ENCODE measurements at regions not wholly inside any gene's neighbourhood (a gene's known extent, or its start where the extent isn't known, plus 50 kb on each side); places are given as distances from the start of the nearest gene placed in this dataset.
"Not testable (repeated sequence)": the region's sequence is repeated elsewhere in the genome, so short reads cannot be mapped to it uniquely, and the experiment has no call there.

GRCh38 chr5:27489701-27490100 is 451.3 kb upstream of the CDH9 start:
- no peak for DNase-seq

- DNase-seq: no peak
Observed at GRCh38 chr5:27482663-27483062, 444.3 kb upstream of the CDH9 start.

- no peak for DNase-seq
Observed at GRCh38 chr5:27479859-27480258, 441.5 kb upstream of the CDH9 start.

GRCh38 chr5:27477550-27477949 is 439.2 kb upstream of the CDH9 start:
- no peak for DNase-seq

- no peak for DNase-seq
Observed at GRCh38 chr5:27476356-27476988, 438.1 kb upstream of the CDH9 start.

- no peak for DNase-seq
Observed at GRCh38 chr5:27475063-27475462, 436.7 kb upstream of the CDH9 start.

- DNase-seq: no peak
Observed at GRCh38 chr5:27474395-27474794, 436.0 kb upstream of the CDH9 start.

- no peak for DNase-seq
Observed at GRCh38 chr5:27474047-27474309, 435.6 kb upstream of the CDH9 start.

GRCh38 chr5:27473307-27474046 is 435.1 kb upstream of the CDH9 start:
- DNase-seq: no peak

GRCh38 chr5:27472871-27473270 is 434.5 kb upstream of the CDH9 start:
- DNase-seq: no peak

GRCh38 chr5:27472000-27472763 is 433.8 kb upstream of the CDH9 start:
- DNase-seq: no peak

- DNase-seq: no peak
Observed at GRCh38 chr5:27466959-27467358, 428.6 kb upstream of the CDH9 start.

GRCh38 chr5:27465140-27465539 is 426.8 kb upstream of the CDH9 start:
- DNase-seq: no peak

- no peak for DNase-seq
Observed at GRCh38 chr5:27463446-27464149, 425.2 kb upstream of the CDH9 start.

- DNase-seq: no peak
Observed at GRCh38 chr5:27462936-27463335, 424.6 kb upstream of the CDH9 start.

- no peak for DNase-seq
Observed at GRCh38 chr5:27458287-27458686, 419.9 kb upstream of the CDH9 start.

GRCh38 chr5:27451377-27451776 is 413.0 kb upstream of the CDH9 start:
- DNase-seq: no peak

- no peak for DNase-seq
Observed at GRCh38 chr5:27450607-27451006, 412.2 kb upstream of the CDH9 start.

- DNase-seq: not testable (repeated sequence)
Observed at GRCh38 chr5:27439383-27439782, 401.0 kb upstream of the CDH9 start.

- DNase-seq: no peak
Observed at GRCh38 chr5:27437594-27438200, 399.3 kb upstream of the CDH9 start.

GRCh38 chr5:27434335-27434734 is 395.9 kb upstream of the CDH9 start:
- DNase-seq: no peak

GRCh38 chr5:27414099-27414498 is 375.7 kb upstream of the CDH9 start:
- no peak for DNase-seq

- DNase-seq: no peak
Observed at GRCh38 chr5:27412384-27412783, 374.0 kb upstream of the CDH9 start.
